ENCODE measurements at regions not wholly inside any gene's neighbourhood (a gene's known extent, or its start where the extent isn't known, plus 50 kb on each side); places are given as distances from the start of the nearest gene placed in this dataset.

- no peak for TF ChIP-seq EP300 (conservative IDR thresholded peaks at IDR 0.05; ENCODE audit: poor library complexity, severe bottlenecking)
- no peak for TF ChIP-seq CTCF (IDR thresholded peaks at IDR 0.05; ENCODE audit: poor library complexity, severe bottlenecking)
- no peak for TF ChIP-seq REST (IDR thresholded peaks at IDR 0.05; ENCODE audit: borderline replicate concordance)
- no peak for TF ChIP-seq POLR2AphosphoS5 (IDR thresholded peaks at IDR 0.05)
- TF ChIP-seq TAF1 (IDR thresholded peaks at IDR 0.05; ENCODE audit: low read depth), result no peak
Observed at GRCh38 chr3:88301996-88302393, 152.2 kb downstream of the C3orf38 start.

Data from neural cell (in vitro differentiated cells).